Hematopoietic multipotent progenitor cell (in vitro differentiated cells): ENCODE measurements at regions not wholly inside any gene's neighbourhood (a gene's known extent, or its start where the extent isn't known, plus 50 kb on each side); places are given as distances from the start of the nearest gene placed in this dataset.

Experiments
- DNase-seq, 3 donors: peaks; one replicate each; pipeline ENCODE4 v3.0.0-alpha.2; 2011 to 2015; ENCODE audit warnings: low read depth in 2 of 3, low spot score in 2 of 3

GRCh38 chr6:9428421-9429172, 986.3 kb downstream of the TFAP2A start:
- DNase-seq = no peak

GRCh38 chr6:9422138-9422537, 986.8 kb upstream of the SLC35B3 start:
- DNase-seq = no peak

- DNase-seq = no peak
These were observed 985.1 kb upstream of the SLC35B3 start for GRCh38 chr6:9420316-9421015.

- no peak for DNase-seq
These were observed 982.1 kb upstream of the SLC35B3 start for GRCh38 chr6:9417400-9417799.

GRCh38 chr6:9412951-9413559, 977.7 kb upstream of the SLC35B3 start:
- DNase-seq = peak in 2 of 3 donors; percentile 24 to 60

GRCh38 chr6:9409126-9409525, 973.8 kb upstream of the SLC35B3 start:
- DNase-seq = no peak

GRCh38 chr6:9408402-9409117, 973.2 kb upstream of the SLC35B3 start:
- DNase-seq = no peak

GRCh38 chr6:9405825-9406224, 970.5 kb upstream of the SLC35B3 start:
- DNase-seq = no peak

- DNase-seq = no peak
These were observed 970.0 kb upstream of the SLC35B3 start for GRCh38 chr6:9405369-9405768.

- DNase-seq = no peak
These were observed 969.2 kb upstream of the SLC35B3 start for GRCh38 chr6:9404351-9405146.

GRCh38 chr6:9403736-9404135, 968.4 kb upstream of the SLC35B3 start:
- DNase-seq = no peak

GRCh38 chr6:9401960-9402359, 966.6 kb upstream of the SLC35B3 start:
- DNase-seq = no peak

GRCh38 chr6:9399916-9400315, 964.6 kb upstream of the SLC35B3 start:
- no peak for DNase-seq

- DNase-seq = no peak
These were observed 963.5 kb upstream of the SLC35B3 start for GRCh38 chr6:9398767-9399373.

- no peak for DNase-seq
These were observed 962.9 kb upstream of the SLC35B3 start for GRCh38 chr6:9398071-9398766.

GRCh38 chr6:9388596-9388995, 953.3 kb upstream of the SLC35B3 start:
- no peak for DNase-seq

GRCh38 chr6:9380568-9380967, 945.2 kb upstream of the SLC35B3 start:
- no peak for DNase-seq

GRCh38 chr6:9373308-9373707, 938.0 kb upstream of the SLC35B3 start:
- no peak for DNase-seq

- no peak for DNase-seq
These were observed 935.1 kb upstream of the SLC35B3 start for GRCh38 chr6:9370480-9370879.
